ENCODE measurements at regions not wholly inside any gene's neighbourhood (a gene's known extent, or its start where the extent isn't known, plus 50 kb on each side); places are given as distances from the start of the nearest gene placed in this dataset.

- no peak for TF ChIP-seq CTCF (conservative IDR thresholded peaks at IDR 0.05; ENCODE audit: low read length)
- no peak for TF ChIP-seq EZH2phosphoT487 (IDR thresholded peaks at IDR 0.05; ENCODE audit: borderline replicate concordance, low read depth, low read length)
Measured at GRCh38 chr12:65602253-65602609, 222.1 kb upstream of the HMGA2 start.

Measured in OCI-LY7 (cell line).